Ectodermal cell (in vitro differentiated cells): ENCODE measurements at regions not wholly inside any gene's neighbourhood (a gene's known extent, or its start where the extent isn't known, plus 50 kb on each side); places are given as distances from the start of the nearest gene placed in this dataset.

Experiments used
- H3K27ac ChIP-seq: 2 replicates; pipeline ENCODE4 v1.7.0; 2013; ENCODE audit warnings: mild to moderate bottlenecking, low read depth, low read length; ENCODE audit not compliant: insufficient read depth, poor library complexity, severe bottlenecking
- H3K27me3 ChIP-seq: 2 replicates; pipeline ENCODE4 v1.7.0; 2013; ENCODE audit warnings: mild to moderate bottlenecking, low read length; ENCODE audit not compliant: insufficient read depth, control insufficient read depth, poor library complexity, severe bottlenecking
- H3K36me3 ChIP-seq: one replicate; pipeline ENCODE4 v1.7.0; 2013; ENCODE audit warnings: low read length; ENCODE audit not compliant: control insufficient read depth, insufficient read depth
- H3K4me1 ChIP-seq: one replicate; pipeline ENCODE4 v1.7.0; 2013; ENCODE audit warnings: low read length; ENCODE audit not compliant: control insufficient read depth, insufficient read depth
- H3K4me3 ChIP-seq: 2 replicates; pipeline ENCODE4 v1.7.0; 2013; ENCODE audit warnings: low read depth, low read length, control low read depth; ENCODE audit not compliant: insufficient read depth
- H3K9me3 ChIP-seq: 2 replicates; pipeline ENCODE4 v1.7.0; 2013; ENCODE audit warnings: mild to moderate bottlenecking, low read length, moderate library complexity; ENCODE audit not compliant: control insufficient read depth
- WGBS, 2 experiments: methylation state at CpG; one replicate each; pipeline ENCODE4 v1.1.7; 2013; ENCODE audit warnings: missing lambda C conversion rate in 2 of 2; 5-methylcytosine and 5-hydroxymethylcytosine counted together

- 89 to 92% methylated on average over 2 of the region's 2 CpGs for WGBS, 2 experiments
- Histone ChIP-seq H3K4me3 (no peak overlapping the region), H3K27me3 (no peaks in the 10 kb centered on the region), H3K36me3 (no peaks in the 10 kb centered on the region), H3K4me1 (no peaks in the 10 kb centered on the region), H3K9me3 (no peaks in the 10 kb centered on the region), H3K27ac (no peak overlapping the region)
Measured at GRCh38 chrX:926991-927390, 285.5 kb downstream of the CRLF2 start.

- Histone ChIP-seq H3K27ac (no peak overlapping the region), H3K4me3 (no peak overlapping the region), H3K4me1 (no peaks in the 10 kb centered on the region), H3K36me3 (no peaks in the 10 kb centered on the region), H3K9me3 (no peaks in the 10 kb centered on the region), H3K27me3 (no peaks in the 10 kb centered on the region)
- 90 to 93% methylated on average over 9 of the region's 9 CpGs for WGBS, 2 experiments
Measured at GRCh38 chrX:926070-926469, 286.4 kb downstream of the CRLF2 start.

- no peaks in the 10 kb centered on the region for H3K27me3 ChIP-seq
Measured at GRCh38 chrX:925652-926061, 286.8 kb downstream of the CRLF2 start.

GRCh38 chrX:925094-925493, 287.4 kb downstream of the CRLF2 start:
- Histone ChIP-seq H3K27ac (no peak overlapping the region), H3K4me3 (no peak overlapping the region), H3K4me1 (no peaks in the 10 kb centered on the region), H3K9me3 (no peaks in the 10 kb centered on the region), H3K36me3 (no peaks in the 10 kb centered on the region), H3K27me3 (no peaks in the 10 kb centered on the region)
- WGBS, 2 experiments = 72 to 78% methylated on average over 2 of the region's 2 CpGs

More at GRCh38 chrX:925652-926061, 286.8 kb downstream of the CRLF2 start:
- no peaks in the 10 kb centered on the region for H3K36me3 ChIP-seq
- 88 to 90% methylated on average over 6 of the region's 6 CpGs for WGBS, 2 experiments
- H3K4me3 ChIP-seq = no peak overlapping the region
- H3K4me1 ChIP-seq = no peaks in the 10 kb centered on the region
- no peak overlapping the region for H3K27ac ChIP-seq
- no peaks in the 10 kb centered on the region for H3K9me3 ChIP-seq

- H3K4me3 ChIP-seq = no peak overlapping the region
- H3K27me3 ChIP-seq = no peaks in the 10 kb centered on the region
- no peaks in the 10 kb centered on the region for H3K36me3 ChIP-seq
- WGBS, 2 experiments = 54 to 56% methylated on average over 2 of the region's 2 CpGs
- H3K4me1 ChIP-seq = no peaks in the 10 kb centered on the region
- no peaks in the 10 kb centered on the region for H3K9me3 ChIP-seq
- H3K27ac ChIP-seq = no peak overlapping the region
Measured at GRCh38 chrX:924017-924416, 288.4 kb downstream of the CRLF2 start.

GRCh38 chrX:920234-920799, 289.7 kb downstream of the SHOX start:
- Histone ChIP-seq H3K27me3 (no peaks in the 10 kb centered on the region), H3K4me1 (no peaks in the 10 kb centered on the region), H3K27ac (no peak overlapping the region), H3K9me3 (no peaks in the 10 kb centered on the region), H3K4me3 (no peak overlapping the region), H3K36me3 (no peaks in the 10 kb centered on the region)
- WGBS, 2 experiments = 94% methylated on average over 25 of the region's 25 CpGs

- 91 to 92% methylated on average over 9 of the region's 9 CpGs for WGBS, 2 experiments
Measured at GRCh38 chrX:916230-916599, 285.6 kb downstream of the SHOX start.

GRCh38 chrX:915427-916229, 285.0 kb downstream of the SHOX start:
- 74 to 79% methylated on average over 15 of the region's 15 CpGs for WGBS, 2 experiments
- Histone ChIP-seq H3K9me3 (no peaks in the 10 kb centered on the region), H3K36me3 (no peaks in the 10 kb centered on the region), H3K4me1 (no peaks in the 10 kb centered on the region), H3K27me3 (no peaks in the 10 kb centered on the region), H3K27ac (no peak overlapping the region), H3K4me3 (no peak overlapping the region)

More at GRCh38 chrX:916230-916599, 285.6 kb downstream of the SHOX start:
- Histone ChIP-seq H3K4me1 (no peaks in the 10 kb centered on the region), H3K27me3 (no peaks in the 10 kb centered on the region), H3K36me3 (no peaks in the 10 kb centered on the region), H3K27ac (no peak overlapping the region), H3K4me3 (no peak overlapping the region), H3K9me3 (no peaks in the 10 kb centered on the region)

- Histone ChIP-seq H3K27ac (no peak overlapping the region), H3K4me1 (no peaks in the 10 kb centered on the region), H3K4me3 (no peak overlapping the region), H3K36me3 (no peaks in the 10 kb centered on the region), H3K27me3 (no peaks in the 10 kb centered on the region), H3K9me3 (no peaks in the 10 kb centered on the region)
Measured at GRCh38 chrX:914206-914605, 283.6 kb downstream of the SHOX start.

- Histone ChIP-seq H3K4me1 (no peaks in the 10 kb centered on the region), H3K9me3 (no peaks in the 10 kb centered on the region), H3K27ac (no peak overlapping the region), H3K27me3 (no peaks in the 10 kb centered on the region), H3K4me3 (no peak overlapping the region), H3K36me3 (no peaks in the 10 kb centered on the region)
- 90 to 94% methylated on average over 11 of the region's 11 CpGs for WGBS, 2 experiments
Measured at GRCh38 chrX:912677-913076, 282.1 kb downstream of the SHOX start.
